Activated naive CD4-positive, alpha-beta T cell treated with Interleukin-2 at 50 U/mL for 16 hours (primary cell): ENCODE measurements at regions not wholly inside any gene's neighbourhood (a gene's known extent, or its start where the extent isn't known, plus 50 kb on each side); places are given as distances from the start of the nearest gene placed in this dataset.
"Not testable (repeated sequence)": the region's sequence is repeated elsewhere in the genome, so short reads cannot be mapped to it uniquely, and the experiment has no call there.

Experiments used
- DNase-seq: peaks from one replicate; pipeline ENCODE4 v3.0.0-alpha.2; 2020

GRCh38 chr7:106583100-106583499 lies 77.9 kb downstream of the CCDC71L start:
- DNase-seq = no peak

- DNase-seq = no peak
Measured at GRCh38 chr7:106582365-106582764, 78.6 kb downstream of the CCDC71L start.

- not testable (repeated sequence) for DNase-seq
Measured at GRCh38 chr7:106579086-106579485, 81.9 kb downstream of the CCDC71L start.

GRCh38 chr7:106575138-106575823 lies 85.7 kb downstream of the CCDC71L start:
- no peak for DNase-seq

GRCh38 chr7:106573738-106574137 lies 87.2 kb downstream of the CCDC71L start:
- no peak for DNase-seq

- no peak for DNase-seq
Measured at GRCh38 chr7:106573125-106573663, 87.8 kb downstream of the CCDC71L start.

- no peak for DNase-seq
Measured at GRCh38 chr7:106572394-106573124, 88.4 kb downstream of the CCDC71L start.

GRCh38 chr7:106571563-106571962 lies 89.4 kb downstream of the CCDC71L start:
- DNase-seq = no peak

GRCh38 chr7:106570948-106571418 lies 90.0 kb downstream of the CCDC71L start:
- DNase-seq = no peak

GRCh38 chr7:106570146-106570545 lies 90.8 kb downstream of the CCDC71L start:
- DNase-seq = no peak

- DNase-seq = no peak
Measured at GRCh38 chr7:106569500-106569929, 91.4 kb downstream of the CCDC71L start.

- no peak for DNase-seq
Measured at GRCh38 chr7:106568680-106569499, 92.1 kb downstream of the CCDC71L start.

- DNase-seq = no peak
Measured at GRCh38 chr7:106568002-106568679, 92.8 kb downstream of the CCDC71L start.

- DNase-seq = not testable (repeated sequence)
Measured at GRCh38 chr7:106567204-106568001, 93.6 kb downstream of the CCDC71L start.

GRCh38 chr7:106566672-106567071 lies 94.3 kb downstream of the CCDC71L start:
- DNase-seq = no peak

- no peak for DNase-seq
Measured at GRCh38 chr7:106566196-106566595, 94.8 kb downstream of the CCDC71L start.

GRCh38 chr7:106565428-106565827 lies 95.5 kb downstream of the CCDC71L start:
- no peak for DNase-seq

- no peak for DNase-seq
Measured at GRCh38 chr7:106563466-106564150, 97.3 kb downstream of the CCDC71L start.

- DNase-seq = no peak
Measured at GRCh38 chr7:106562711-106563366, 98.1 kb downstream of the CCDC71L start.

GRCh38 chr7:106561666-106562411 lies 99.1 kb downstream of the CCDC71L start:
- DNase-seq = no peak
